ENCODE measurements at regions not wholly inside any gene's neighbourhood (a gene's known extent, or its start where the extent isn't known, plus 50 kb on each side); places are given as distances from the start of the nearest gene placed in this dataset.

DNA sequence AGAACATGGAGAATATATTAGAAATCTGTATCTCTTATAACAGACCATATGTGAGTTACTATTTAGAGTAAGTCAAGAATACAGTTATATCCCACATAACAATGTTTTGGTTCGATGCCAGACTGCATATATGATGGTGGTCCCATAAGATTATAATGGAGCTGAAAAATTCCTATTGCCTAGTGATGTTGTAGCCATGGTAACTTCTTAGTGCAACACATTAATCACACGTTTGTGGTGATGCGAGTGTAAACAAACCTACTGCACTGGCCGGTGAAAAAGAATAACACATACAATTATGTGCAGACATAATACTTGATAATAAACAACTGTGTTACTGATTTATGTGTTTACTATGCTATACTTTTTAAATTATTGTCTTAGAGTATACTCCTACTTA, 69.8 kb upstream of the MNS1 start:
- Histone ChIP-seq H3K9ac (ENCODE audit: low read length) (no peak overlapping the region), H3K4ac (ENCODE audit: low read depth, low read length) (no peak overlapping the region), H2BK5ac (ENCODE audit: low read depth, low read length, poor library complexity) (no peak overlapping the region), H3K4me1 (ENCODE audit: control insufficient read depth in 1 of 2, insufficient read depth in 2 of 2, low read length in 2 of 2) (no peaks in the 10 kb centered on the region), H3K14ac (ENCODE audit: low read length) (no peak overlapping the region), H3K27ac (ENCODE audit: low read depth, low read length) (no peak overlapping the region), H3K27me3 (ENCODE audit: insufficient read depth, low read length) (no peaks in the 10 kb centered on the region), H3K79me2 (ENCODE audit: control insufficient read depth, insufficient read depth, low read length, poor library complexity) (no peaks in the 10 kb centered on the region), H2BK120ac (ENCODE audit: insufficient read depth, low read length, poor library complexity) (no peak overlapping the region), H4K12ac (ENCODE audit: low read depth, low read length) (no peak overlapping the region), H3K23ac (ENCODE audit: low read length) (no peak overlapping the region), H4K8ac (ENCODE audit: low read depth, low read length) (no peak overlapping the region), H3K4me3 (ENCODE audit: low read depth, low read length) (no peak overlapping the region), H2AK5ac (ENCODE audit: low read length) (no peak overlapping the region), H3K36me3 (ENCODE audit: control insufficient read depth in 1 of 2, insufficient read depth in 2 of 2, low read length in 2 of 2) (no peaks in the 10 kb centered on the region), H3K9me3 (ENCODE audit: insufficient read depth, low read depth, low read length) (no peaks in the 10 kb centered on the region), H4K91ac (ENCODE audit: low read depth, low read length) (no peak overlapping the region), H2BK12ac (ENCODE audit: low read length) (no peak overlapping the region), H2AFZ (ENCODE audit: insufficient read depth, low read length, poor library complexity) (no peak overlapping the region), H3K79me1 (ENCODE audit: low read length) (no peaks in the 10 kb centered on the region), H3K18ac (ENCODE audit: low read length) (no peak overlapping the region), H3K4me2 (ENCODE audit: low read length) (no peak overlapping the region)
- WGBS (ENCODE audit: extremely low coverage, insufficient coverage, insufficient read length), result no CpG with 5 or more reads among the region's 4 CpGs
- DNase-seq, result no peak

GRCh38 chr15:56533731-56534403, 68.9 kb upstream of the MNS1 start:
- Histone ChIP-seq H2AK5ac (ENCODE audit: low read length) (no peak overlapping the region), H3K79me1 (ENCODE audit: low read length) (no peaks in the 10 kb centered on the region), H3K4me2 (ENCODE audit: low read length) (no peak overlapping the region), H3K4ac (ENCODE audit: low read depth, low read length) (no peak overlapping the region), H2AFZ (ENCODE audit: insufficient read depth, low read length, poor library complexity) (no peak overlapping the region), H3K27ac (ENCODE audit: low read depth, low read length) (no peak overlapping the region), H3K23ac (ENCODE audit: low read length) (no peak overlapping the region), H2BK5ac (ENCODE audit: low read depth, low read length, poor library complexity) (no peak overlapping the region), H4K8ac (ENCODE audit: low read depth, low read length) (no peak overlapping the region), H3K14ac (ENCODE audit: low read length) (no peak overlapping the region), H3K4me3 (ENCODE audit: low read depth, low read length) (no peak overlapping the region), H2BK120ac (ENCODE audit: insufficient read depth, low read length, poor library complexity) (no peak overlapping the region), H3K18ac (ENCODE audit: low read length) (no peak overlapping the region), H4K91ac (ENCODE audit: low read depth, low read length) (no peak overlapping the region), H2BK12ac (ENCODE audit: low read length) (no peak overlapping the region), H3K9ac (ENCODE audit: low read length) (no peak overlapping the region), H3K79me2 (ENCODE audit: control insufficient read depth, insufficient read depth, low read length, poor library complexity) (no peaks in the 10 kb centered on the region), H4K12ac (ENCODE audit: low read depth, low read length) (no peak overlapping the region), H3K36me3 (ENCODE audit: control insufficient read depth in 1 of 2, insufficient read depth in 2 of 2, low read length in 2 of 2) (no peaks in the 10 kb centered on the region), H3K4me1 (ENCODE audit: control insufficient read depth in 1 of 2, insufficient read depth in 2 of 2, low read length in 2 of 2) (no peaks in the 10 kb centered on the region), H3K9me3 (ENCODE audit: insufficient read depth, low read depth, low read length) (no peaks in the 10 kb centered on the region), H3K27me3 (ENCODE audit: insufficient read depth, low read length) (no peaks in the 10 kb centered on the region)
- DNase-seq, result no peak
- no CpG with 5 or more reads among the region's 2 CpGs for WGBS (ENCODE audit: extremely low coverage, insufficient coverage, insufficient read length)

DNA sequence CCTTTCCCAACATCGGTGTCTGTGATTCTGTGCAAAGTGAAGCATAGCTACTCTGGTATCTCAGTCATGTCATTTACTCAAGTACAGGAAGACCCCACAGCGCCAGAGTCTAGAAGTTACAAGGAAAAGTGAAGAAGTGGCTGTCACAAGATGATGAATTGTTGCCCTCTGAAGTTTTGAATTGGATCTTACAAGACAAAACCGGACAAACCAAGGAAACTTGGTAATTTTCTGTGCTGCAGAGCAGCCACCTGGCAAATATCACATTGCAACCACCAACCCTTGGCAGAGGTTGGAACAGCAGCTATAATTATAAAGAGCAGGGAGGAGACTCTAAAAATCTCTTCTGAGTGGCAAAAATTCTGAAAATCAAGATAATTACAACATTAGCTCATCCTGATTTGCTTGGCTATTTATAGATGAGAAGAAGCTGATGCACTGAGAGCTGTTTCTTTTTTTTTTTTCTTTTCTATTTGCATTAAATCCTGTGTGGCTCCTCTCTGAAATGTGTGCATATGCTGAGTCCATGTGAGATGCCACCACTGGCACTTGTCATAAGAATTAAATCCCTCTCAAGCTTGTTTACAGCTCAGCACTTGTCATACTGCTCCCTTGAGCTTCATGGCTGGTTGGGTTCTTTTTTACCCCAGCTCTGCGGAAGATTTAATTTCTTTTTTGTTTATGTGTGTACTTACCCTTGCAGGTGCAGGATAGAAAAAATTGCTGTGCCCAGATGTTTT, 68.0 kb upstream of the MNS1 start:
- no peak overlapping the region for H2BK12ac ChIP-seq (ENCODE audit: low read length)
- no peak overlapping the region for H2AK5ac ChIP-seq (ENCODE audit: low read length)
- no peak overlapping the region for H3K4me3 ChIP-seq (ENCODE audit: low read depth, low read length)
- no peak overlapping the region for H3K23ac ChIP-seq (ENCODE audit: low read length)
- H3K79me1 ChIP-seq (ENCODE audit: low read length), result no peaks in the 10 kb centered on the region
- no peak overlapping the region for H2BK120ac ChIP-seq (ENCODE audit: insufficient read depth, low read length, poor library complexity)
- H3K4me1 ChIP-seq (ENCODE audit: control insufficient read depth in 1 of 2, insufficient read depth in 2 of 2, low read length in 2 of 2), result no peaks in the 10 kb centered on the region
- no peak overlapping the region for H3K9ac ChIP-seq (ENCODE audit: low read length)
- H4K8ac ChIP-seq (ENCODE audit: low read depth, low read length), result no peak overlapping the region
- peaks cover 1% of the 10 kb centered on the region for H3K9me3 ChIP-seq (ENCODE audit: insufficient read depth, low read depth, low read length)
- H3K4ac ChIP-seq (ENCODE audit: low read depth, low read length), result no peak overlapping the region
- H3K36me3 ChIP-seq (ENCODE audit: control insufficient read depth in 1 of 2, insufficient read depth in 2 of 2, low read length in 2 of 2), result no peaks in the 10 kb centered on the region
- no peaks in the 10 kb centered on the region for H3K79me2 ChIP-seq (ENCODE audit: control insufficient read depth, insufficient read depth, low read length, poor library complexity)
- H3K18ac ChIP-seq (ENCODE audit: low read length), result no peak overlapping the region
- H2BK5ac ChIP-seq (ENCODE audit: low read depth, low read length, poor library complexity), result no peak overlapping the region
- no peak overlapping the region for H2AFZ ChIP-seq (ENCODE audit: insufficient read depth, low read length, poor library complexity)
- no peak for DNase-seq
- no peaks in the 10 kb centered on the region for H3K27me3 ChIP-seq (ENCODE audit: insufficient read depth, low read length)
- H4K12ac ChIP-seq (ENCODE audit: low read depth, low read length), result no peak overlapping the region
- no peak overlapping the region for H3K27ac ChIP-seq (ENCODE audit: low read depth, low read length)
- WGBS (ENCODE audit: extremely low coverage, insufficient coverage, insufficient read length), result no CpG with 5 or more reads among the region's 4 CpGs
- no peak overlapping the region for H4K91ac ChIP-seq (ENCODE audit: low read depth, low read length)
- no peak overlapping the region for H3K4me2 ChIP-seq (ENCODE audit: low read length)
- no peak overlapping the region for H3K14ac ChIP-seq (ENCODE audit: low read length)

GRCh38 chr15:56530157-56530556, 65.2 kb upstream of the MNS1 start:
- no peak overlapping the region for H3K9ac ChIP-seq (ENCODE audit: low read length)
- H2BK120ac ChIP-seq (ENCODE audit: insufficient read depth, low read length, poor library complexity), result no peak overlapping the region
- no peak overlapping the region for H3K27ac ChIP-seq (ENCODE audit: low read depth, low read length)
- no peak overlapping the region for H3K23ac ChIP-seq (ENCODE audit: low read length)
- H3K4me1 ChIP-seq (ENCODE audit: control insufficient read depth in 1 of 2, insufficient read depth in 2 of 2, low read length in 2 of 2), result no peaks in the 10 kb centered on the region
- H3K79me1 ChIP-seq (ENCODE audit: low read length), result no peaks in the 10 kb centered on the region
- H3K36me3 ChIP-seq (ENCODE audit: control insufficient read depth in 1 of 2, insufficient read depth in 2 of 2, low read length in 2 of 2), result no peaks in the 10 kb centered on the region
- H2BK12ac ChIP-seq (ENCODE audit: low read length), result no peak overlapping the region
- H3K27me3 ChIP-seq (ENCODE audit: insufficient read depth, low read length), result no peaks in the 10 kb centered on the region
- no peak overlapping the region for H4K91ac ChIP-seq (ENCODE audit: low read depth, low read length)
- H3K4me2 ChIP-seq (ENCODE audit: low read length), result no peak overlapping the region
- H2AFZ ChIP-seq (ENCODE audit: insufficient read depth, low read length, poor library complexity), result no peak overlapping the region
- H2AK5ac ChIP-seq (ENCODE audit: low read length), result no peak overlapping the region
- H3K4ac ChIP-seq (ENCODE audit: low read depth, low read length), result no peak overlapping the region
- no peak overlapping the region for H4K12ac ChIP-seq (ENCODE audit: low read depth, low read length)
- H3K14ac ChIP-seq (ENCODE audit: low read length), result no peak overlapping the region
- H3K18ac ChIP-seq (ENCODE audit: low read length), result no peak overlapping the region
- H3K9me3 ChIP-seq (ENCODE audit: insufficient read depth, low read depth, low read length), result peaks cover 2% of the 10 kb centered on the region
- H2BK5ac ChIP-seq (ENCODE audit: low read depth, low read length, poor library complexity), result no peak overlapping the region
- H4K8ac ChIP-seq (ENCODE audit: low read depth, low read length), result no peak overlapping the region
- DNase-seq, result no peak
- WGBS (ENCODE audit: extremely low coverage, insufficient coverage, insufficient read length), result no CpG with 5 or more reads among the region's 1 CpG
- no peak overlapping the region for H3K4me3 ChIP-seq (ENCODE audit: low read depth, low read length)
- no peaks in the 10 kb centered on the region for H3K79me2 ChIP-seq (ENCODE audit: control insufficient read depth, insufficient read depth, low read length, poor library complexity)

Data from trophoblast cell (in vitro differentiated cells and primary cell).